Mesothelial cell of epicardium (in vitro differentiated cells): ENCODE measurements at regions not wholly inside any gene's neighbourhood (a gene's known extent, or its start where the extent isn't known, plus 50 kb on each side); places are given as distances from the start of the nearest gene placed in this dataset.

Experiments
- DNase-seq, 2 experiments: peaks; one replicate each; pipeline ENCODE4 v3.0.0; 2021; ENCODE audit warnings: low spot score in 2 of 2; ENCODE audit not compliant: unreplicated experiment in 2 of 2
- H3K27ac Mint-ChIP-seq: 2 replicates; pipeline ENCODE4 v1.8.0; 2021; ENCODE audit warnings: mixed read lengths
- H3K27me3 Mint-ChIP-seq: 2 replicates; pipeline ENCODE4 v1.8.0; 2021; ENCODE audit warnings: low read depth, mixed read lengths
- H3K36me3 Mint-ChIP-seq: 2 replicates; pipeline ENCODE4 v1.8.0; 2021; ENCODE audit warnings: mixed read lengths
- H3K4me1 Mint-ChIP-seq: 2 replicates; pipeline ENCODE4 v1.8.0; 2021; ENCODE audit warnings: mixed read lengths
- H3K4me3 Mint-ChIP-seq: 2 replicates; pipeline ENCODE4 v1.8.0; 2021; ENCODE audit warnings: mild to moderate bottlenecking, moderate library complexity, mixed read lengths
- H3K9me3 Mint-ChIP-seq: 2 replicates; pipeline ENCODE4 v1.8.0; 2021; ENCODE audit warnings: mixed read lengths
- TF ChIP-seq, protein P1 (sequence below): fragments of 200-600 bp; sonication (generic); IDR thresholded peaks from one replicate; pipeline ENCODE4 v1.5.0; 2021; ENCODE audit warnings: antibody characterized with exemption; ENCODE audit not compliant: unreplicated experiment

DNA sequence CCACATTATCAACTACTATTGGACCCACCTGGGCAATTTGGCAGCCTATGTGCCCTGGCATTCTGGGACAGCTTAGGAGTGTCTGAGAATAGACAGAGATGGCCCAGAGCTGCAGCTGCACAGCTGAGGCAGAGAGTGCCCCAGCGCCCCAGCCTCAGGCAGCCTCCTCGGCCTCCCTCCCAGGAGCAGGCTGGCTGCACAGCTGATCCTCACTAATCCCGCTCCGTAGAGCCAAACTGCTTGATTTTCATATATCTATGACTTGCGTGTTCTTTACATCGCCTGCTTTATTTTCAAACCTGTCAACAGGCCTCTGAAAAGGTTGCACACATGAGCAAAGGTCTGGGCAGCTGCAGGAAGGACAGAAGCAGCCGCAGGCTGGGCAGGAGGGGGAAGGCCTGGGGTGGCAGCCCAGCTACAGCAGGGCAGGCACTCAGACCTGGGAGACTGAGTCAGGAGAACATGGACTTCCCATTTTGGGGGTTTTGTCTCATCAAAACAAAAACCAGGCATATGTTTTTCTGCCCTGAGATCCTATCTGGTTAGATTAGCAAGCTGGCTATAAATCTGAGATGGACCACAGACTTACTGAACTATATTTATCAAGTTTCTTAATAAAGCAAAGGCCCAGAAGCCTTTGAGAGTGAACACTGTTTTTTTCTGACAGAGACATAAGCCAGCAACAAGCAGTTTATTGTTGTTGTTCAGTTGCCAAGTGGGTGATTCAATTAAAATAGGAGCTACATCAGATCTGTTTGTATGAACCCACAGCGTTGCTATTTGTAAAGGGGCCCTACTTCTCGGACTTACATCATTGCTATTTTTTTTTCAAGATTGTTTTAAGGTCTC, 301.8 kb upstream of the DUSP10 start:
- TF ChIP-seq, protein P1, sequence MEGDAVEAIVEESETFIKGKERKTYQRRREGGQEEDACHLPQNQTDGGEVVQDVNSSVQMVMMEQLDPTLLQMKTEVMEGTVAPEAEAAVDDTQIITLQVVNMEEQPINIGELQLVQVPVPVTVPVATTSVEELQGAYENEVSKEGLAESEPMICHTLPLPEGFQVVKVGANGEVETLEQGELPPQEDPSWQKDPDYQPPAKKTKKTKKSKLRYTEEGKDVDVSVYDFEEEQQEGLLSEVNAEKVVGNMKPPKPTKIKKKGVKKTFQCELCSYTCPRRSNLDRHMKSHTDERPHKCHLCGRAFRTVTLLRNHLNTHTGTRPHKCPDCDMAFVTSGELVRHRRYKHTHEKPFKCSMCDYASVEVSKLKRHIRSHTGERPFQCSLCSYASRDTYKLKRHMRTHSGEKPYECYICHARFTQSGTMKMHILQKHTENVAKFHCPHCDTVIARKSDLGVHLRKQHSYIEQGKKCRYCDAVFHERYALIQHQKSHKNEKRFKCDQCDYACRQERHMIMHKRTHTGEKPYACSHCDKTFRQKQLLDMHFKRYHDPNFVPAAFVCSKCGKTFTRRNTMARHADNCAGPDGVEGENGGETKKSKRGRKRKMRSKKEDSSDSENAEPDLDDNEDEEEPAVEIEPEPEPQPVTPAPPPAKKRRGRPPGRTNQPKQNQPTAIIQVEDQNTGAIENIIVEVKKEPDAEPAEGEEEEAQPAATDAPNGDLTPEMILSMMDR: no peak
- Mint-ChIP-seq H3K27ac (peak overlapping the region; percentile 88), H3K36me3 (no peaks in the 10 kb centered on the region), H3K9me3 (no peaks in the 10 kb centered on the region), H3K27me3 (no peaks in the 10 kb centered on the region), H3K4me1 (peaks cover 34% of the 10 kb centered on the region), H3K4me3 (no peak overlapping the region)
- peak in 1 of 2 experiments; percentile 42 for DNase-seq

DNA sequence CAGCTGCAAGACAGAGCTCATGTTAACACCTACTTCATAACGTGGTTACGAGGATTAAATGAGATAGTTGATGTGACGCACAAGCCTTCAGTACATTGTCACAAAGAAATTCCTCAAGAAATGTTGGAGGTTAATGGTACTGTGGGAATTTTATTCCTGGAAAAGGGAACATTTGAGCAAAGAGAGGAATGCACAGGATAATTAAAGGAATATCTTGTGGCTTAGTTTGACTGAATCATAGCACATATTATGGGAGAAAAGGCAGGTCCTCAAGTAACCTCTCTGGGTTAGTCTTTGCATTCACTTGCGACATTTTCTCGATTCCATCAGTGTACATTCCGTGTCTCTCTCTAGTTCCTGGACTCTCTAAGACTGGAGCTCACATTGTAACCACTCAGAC, 300.2 kb upstream of the DUSP10 start:
- H3K9me3 Mint-ChIP-seq: no peaks in the 10 kb centered on the region
- H3K4me1 Mint-ChIP-seq: peaks cover 21% of the 10 kb centered on the region
- H3K27ac Mint-ChIP-seq: no peak overlapping the region
- DNase-seq: no peak
- H3K4me3 Mint-ChIP-seq: no peak overlapping the region
- H3K27me3 Mint-ChIP-seq: no peaks in the 10 kb centered on the region
- TF ChIP-seq, protein P1: no peak
- H3K36me3 Mint-ChIP-seq: no peaks in the 10 kb centered on the region

DNA sequence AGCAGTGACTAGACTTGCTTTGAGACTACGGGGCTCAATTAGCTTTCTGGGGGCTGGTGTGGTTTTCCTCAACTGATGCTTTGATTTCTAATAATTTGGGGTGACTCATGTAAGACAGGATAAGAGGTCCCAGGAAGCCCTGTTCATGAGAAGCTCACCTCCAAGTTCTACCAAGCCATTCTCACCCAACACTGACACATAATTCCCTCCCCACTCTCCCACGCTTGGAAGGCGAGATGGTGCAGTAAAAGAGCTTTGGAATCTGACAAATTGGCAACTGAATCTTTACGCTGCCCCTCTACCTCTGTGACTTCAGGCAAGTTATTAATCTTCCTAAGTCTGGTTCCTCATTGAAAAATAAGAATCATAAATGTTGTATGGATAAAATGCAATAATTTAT, 299.1 kb upstream of the DUSP10 start:
- H3K4me3 Mint-ChIP-seq: no peak overlapping the region
- H3K4me1 Mint-ChIP-seq: peaks cover 16% of the 10 kb centered on the region
- TF ChIP-seq, protein P1: no peak

DNA sequence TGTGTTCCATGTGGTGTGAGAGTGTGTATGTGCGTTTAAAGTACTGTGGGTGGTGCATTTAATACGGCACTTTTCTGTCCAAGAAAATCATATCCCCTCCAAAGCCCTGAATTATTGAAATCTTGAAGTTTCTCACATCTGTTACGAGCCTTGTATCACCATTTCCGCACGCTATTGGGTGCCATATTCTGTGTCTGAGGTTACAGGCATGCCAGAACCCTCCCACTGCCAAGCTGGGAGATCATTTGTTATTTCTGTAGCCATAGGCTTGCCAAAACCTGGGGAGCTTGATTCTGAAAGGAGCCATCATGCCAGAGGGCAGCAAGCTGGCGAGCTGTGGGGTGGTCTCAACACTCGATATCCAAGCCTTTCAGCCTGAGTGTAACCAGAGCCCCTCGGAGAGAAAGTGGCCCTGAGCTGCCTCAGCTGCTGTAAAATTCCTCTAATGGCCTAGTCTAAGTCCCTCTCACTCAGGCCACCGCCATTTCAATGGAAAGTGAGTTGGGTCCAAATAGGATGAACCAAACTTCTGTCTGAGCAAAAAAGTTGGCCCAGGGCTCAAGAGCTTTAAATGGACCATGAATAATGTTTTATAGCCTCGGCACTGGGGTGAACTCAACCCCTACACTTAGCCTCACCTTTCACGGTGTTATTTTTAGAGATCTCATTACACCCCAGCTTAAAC, 298.4 kb upstream of the DUSP10 start:
- Mint-ChIP-seq H3K4me1 (peaks cover 16% of the 10 kb centered on the region), H3K9me3 (no peaks in the 10 kb centered on the region), H3K27me3 (peaks cover 2% of the 10 kb centered on the region), H3K27ac (no peak overlapping the region), H3K4me3 (no peak overlapping the region), H3K36me3 (no peaks in the 10 kb centered on the region)
- no peak for DNase-seq
- TF ChIP-seq, protein P1: no peak

More for the DNA sequence above, 299.1 kb upstream of the DUSP10 start:
- no peak overlapping the region for H3K27ac Mint-ChIP-seq
- no peaks in the 10 kb centered on the region for H3K36me3 Mint-ChIP-seq
- DNase-seq: no peak
- no peaks in the 10 kb centered on the region for H3K9me3 Mint-ChIP-seq
- H3K27me3 Mint-ChIP-seq: peaks cover 2% of the 10 kb centered on the region

DNA sequence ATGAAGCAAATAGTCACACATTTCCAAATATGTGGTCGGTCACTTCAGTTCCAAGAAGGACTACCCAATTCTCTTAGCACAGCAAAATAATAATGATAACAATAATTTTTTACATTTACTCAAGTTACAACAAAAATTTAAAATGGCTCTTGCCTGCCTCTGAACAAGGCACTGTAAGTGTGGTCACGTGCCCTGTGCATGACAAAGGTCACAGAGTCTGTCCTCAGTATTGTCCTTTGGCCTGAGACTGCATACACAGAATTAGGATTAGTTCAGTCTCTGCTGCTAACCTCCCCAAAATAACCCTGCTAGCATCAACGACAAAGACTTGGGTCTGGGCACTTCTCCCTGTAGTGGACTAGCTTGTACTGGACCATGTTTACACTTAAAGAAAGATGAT, 297.1 kb upstream of the DUSP10 start:
- H3K9me3 Mint-ChIP-seq: no peaks in the 10 kb centered on the region
- DNase-seq: no peak
- no peak overlapping the region for H3K4me3 Mint-ChIP-seq
- H3K27me3 Mint-ChIP-seq: peaks cover 2% of the 10 kb centered on the region
- TF ChIP-seq, protein P1: no peak
- H3K36me3 Mint-ChIP-seq: no peaks in the 10 kb centered on the region
- peaks cover 11% of the 10 kb centered on the region for H3K4me1 Mint-ChIP-seq
- H3K27ac Mint-ChIP-seq: no peak overlapping the region
